H4 (cell line): ENCODE measurements at regions not wholly inside any gene's neighbourhood (a gene's known extent, or its start where the extent isn't known, plus 50 kb on each side); places are given as distances from the start of the nearest gene placed in this dataset.
"Not testable (repeated sequence)": the region's sequence is repeated elsewhere in the genome, so short reads cannot be mapped to it uniquely, and the experiment has no call there.

Source experiments
- DNase-seq: peaks from one replicate; pipeline ENCODE4 v3.0.0-alpha.2; 2015; ENCODE audit warnings: low spot score

DNA sequence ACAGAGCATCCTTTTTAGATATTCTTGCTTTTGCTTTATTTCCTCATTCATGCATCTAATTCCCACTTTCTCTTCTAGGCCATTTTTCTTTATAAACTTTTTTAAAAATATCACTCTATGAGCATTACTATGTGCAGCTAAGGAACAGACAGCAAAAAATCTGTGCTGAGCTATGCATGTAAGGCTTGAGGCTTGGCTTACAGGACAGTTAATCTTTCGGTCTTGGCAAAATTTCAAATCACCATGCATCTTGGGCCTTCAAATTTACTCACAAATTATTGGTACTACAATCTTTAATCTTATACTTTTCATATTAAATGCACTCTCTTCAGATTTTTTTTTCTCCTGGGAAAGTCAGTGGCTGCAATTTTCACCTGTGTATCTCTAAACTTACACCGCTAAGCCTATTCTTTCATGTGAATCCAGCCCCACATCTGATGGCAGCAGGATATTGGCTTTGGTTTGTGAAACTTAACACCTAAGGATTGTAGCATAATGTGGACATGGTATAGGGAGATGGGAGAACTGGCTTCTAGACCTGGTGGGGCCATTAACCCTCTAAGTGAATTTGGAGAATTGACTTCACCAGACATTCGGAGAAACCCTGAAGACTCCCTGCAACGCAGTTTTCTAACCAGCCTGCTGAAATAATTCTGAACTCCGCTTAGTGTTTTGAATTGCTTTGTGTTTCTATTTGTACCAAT lies 278.3 kb downstream of the SPRY1 start:
- no peak for DNase-seq

DNA sequence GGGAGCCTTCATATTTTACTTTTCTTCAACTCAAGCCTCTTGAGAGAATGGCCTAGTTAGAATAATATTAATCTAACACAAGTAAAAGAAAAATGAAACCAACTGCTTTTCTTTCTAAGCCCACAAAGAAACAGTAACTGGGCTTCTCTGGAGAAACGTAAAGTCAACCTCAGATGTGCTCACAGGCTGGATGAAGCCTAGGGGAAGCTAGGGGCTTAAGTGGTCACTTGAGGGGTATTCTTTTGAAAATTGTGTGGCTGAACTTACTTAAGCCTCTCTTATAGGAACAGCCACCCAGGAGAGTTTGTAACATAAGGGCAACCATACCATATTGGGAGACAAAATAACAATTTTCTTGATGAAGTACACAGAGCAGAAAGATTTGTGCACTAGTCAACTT lies 279.0 kb downstream of the SPRY1 start:
- DNase-seq = no peak

DNA sequence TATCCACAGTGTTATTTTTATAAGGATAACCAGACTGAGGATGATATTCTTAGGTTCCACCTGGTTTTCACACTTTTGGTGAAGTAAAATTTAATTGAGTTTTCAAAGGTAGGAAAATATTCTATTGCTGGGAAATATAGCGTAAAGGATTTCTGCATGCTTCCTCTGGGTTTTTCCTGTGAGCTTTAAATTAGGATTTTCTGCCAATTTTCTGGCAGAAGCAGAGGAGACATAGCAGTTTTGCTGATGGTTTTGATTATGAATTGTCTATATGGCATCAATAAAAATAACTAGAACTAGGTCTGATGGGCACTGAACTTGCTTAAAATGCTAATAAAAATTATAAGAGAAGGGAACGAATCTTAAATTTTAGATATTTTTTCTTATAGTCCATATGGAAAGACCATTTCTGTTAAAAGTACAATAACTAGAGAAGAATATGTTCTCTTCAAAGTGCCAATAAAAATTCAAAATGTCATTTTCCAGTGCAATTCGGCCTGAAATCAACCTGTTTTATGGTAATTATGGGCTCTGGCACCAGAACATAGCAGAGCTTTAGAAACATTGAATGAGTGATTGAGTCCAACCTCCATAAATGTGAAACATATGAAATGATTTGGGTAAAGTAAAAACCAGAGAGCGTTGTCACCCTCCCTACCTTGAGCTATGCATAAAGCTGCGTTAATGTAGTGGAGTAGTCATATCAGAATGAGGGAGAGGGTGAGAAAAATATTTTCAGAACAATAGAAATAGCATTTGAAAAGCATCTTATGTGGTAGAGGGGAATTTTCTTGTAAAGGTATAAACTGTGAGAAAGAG lies 279.7 kb downstream of the SPRY1 start:
- no peak for DNase-seq

DNA sequence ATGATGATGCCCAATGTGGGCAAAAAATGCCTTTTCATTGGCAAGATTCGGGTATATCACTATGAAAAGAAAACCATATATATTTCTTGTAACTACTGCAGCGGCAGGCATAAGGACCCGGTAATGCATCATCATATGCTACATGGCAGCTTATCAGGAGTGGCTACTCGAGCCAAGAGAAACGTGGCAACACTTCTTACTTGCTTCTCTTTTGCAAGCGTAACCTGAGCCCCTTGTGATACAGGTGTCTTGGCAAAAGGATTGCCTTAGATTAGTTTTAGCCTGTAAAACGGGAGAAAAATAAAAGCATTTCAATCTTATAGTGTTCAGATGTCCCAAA lies 280.3 kb downstream of the SPRY1 start:
- DNase-seq = no peak

DNA sequence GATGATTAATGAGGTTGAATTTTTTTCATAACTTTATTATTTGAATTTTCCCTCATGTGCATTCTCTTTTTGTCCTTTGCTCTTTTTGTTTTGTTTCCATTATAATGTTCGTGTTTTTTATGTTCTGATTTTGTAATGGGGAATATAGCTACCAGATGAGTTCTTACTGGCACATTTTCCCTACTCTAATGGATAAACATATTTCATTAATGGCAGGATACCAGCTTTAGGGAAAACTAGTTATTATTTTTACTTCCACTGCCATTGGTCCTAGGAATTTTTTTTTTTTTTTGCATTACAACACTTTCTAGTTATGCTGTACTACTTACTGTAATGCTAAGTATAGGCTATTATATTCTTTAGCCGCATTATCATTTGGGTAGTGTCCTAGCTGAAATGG lies 286.3 kb downstream of the SPRY1 start:
- no peak for DNase-seq

DNA sequence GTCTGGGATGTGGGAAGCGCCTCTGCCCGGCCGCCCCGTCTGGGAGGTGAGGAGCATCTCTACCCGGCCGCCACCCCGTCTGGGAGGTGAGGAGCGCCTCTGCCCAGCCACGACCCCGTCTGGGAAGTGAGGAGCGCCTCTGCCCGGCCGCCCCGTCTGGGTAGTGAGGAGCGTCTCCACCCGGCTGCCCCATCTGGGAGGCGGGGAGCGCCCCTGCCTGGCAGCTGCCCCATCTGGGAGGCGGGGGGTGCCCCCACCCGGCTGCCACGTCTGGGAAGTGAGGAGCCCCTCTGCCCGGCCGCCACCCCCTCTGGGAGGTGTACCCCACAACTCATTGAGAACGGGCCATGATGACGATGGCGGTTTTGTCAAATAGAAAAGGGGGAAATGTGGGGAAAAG lies 288.3 kb downstream of the SPRY1 start:
- DNase-seq = not testable (repeated sequence)

DNA sequence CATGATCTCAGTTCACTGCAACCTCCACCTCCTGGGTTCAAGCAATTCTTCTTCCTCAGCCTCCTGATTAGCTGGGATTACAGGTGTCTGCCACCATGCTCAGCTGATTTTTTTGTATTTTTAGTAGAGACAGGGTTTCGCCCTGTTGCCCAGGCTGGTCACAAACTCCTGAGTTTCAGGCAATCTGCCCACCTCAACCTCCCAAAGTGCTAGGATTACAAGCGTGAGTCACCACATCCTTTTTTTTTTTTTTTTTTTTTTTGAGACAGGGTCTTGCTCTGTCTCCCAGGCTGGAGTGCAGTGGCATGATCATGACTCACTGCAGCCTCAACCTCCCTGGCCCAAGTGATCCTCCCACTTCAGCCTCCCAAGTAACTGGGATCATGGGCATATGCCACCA lies 298.9 kb downstream of the SPRY1 start:
- not testable (repeated sequence) for DNase-seq

DNA sequence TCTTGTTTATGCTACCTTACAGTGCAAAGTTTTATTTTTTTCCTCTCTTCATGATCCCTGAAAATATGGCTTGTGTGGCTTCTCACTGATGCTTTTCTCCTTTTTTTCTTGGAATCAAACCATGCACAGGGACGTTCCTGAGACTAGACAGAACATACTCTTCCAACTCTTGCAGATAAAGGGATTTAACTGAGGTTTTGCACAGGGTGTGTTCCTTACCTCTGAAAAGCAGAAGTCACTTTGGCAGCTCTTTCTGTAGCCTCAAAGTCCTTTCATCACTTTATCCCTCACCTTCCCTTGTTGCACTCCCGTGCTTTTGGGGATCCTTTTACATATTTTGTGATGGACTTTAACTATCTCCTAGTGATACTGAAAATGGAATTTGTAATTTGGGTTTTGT lies 300.1 kb downstream of the SPRY1 start:
- DNase-seq = no peak

DNA sequence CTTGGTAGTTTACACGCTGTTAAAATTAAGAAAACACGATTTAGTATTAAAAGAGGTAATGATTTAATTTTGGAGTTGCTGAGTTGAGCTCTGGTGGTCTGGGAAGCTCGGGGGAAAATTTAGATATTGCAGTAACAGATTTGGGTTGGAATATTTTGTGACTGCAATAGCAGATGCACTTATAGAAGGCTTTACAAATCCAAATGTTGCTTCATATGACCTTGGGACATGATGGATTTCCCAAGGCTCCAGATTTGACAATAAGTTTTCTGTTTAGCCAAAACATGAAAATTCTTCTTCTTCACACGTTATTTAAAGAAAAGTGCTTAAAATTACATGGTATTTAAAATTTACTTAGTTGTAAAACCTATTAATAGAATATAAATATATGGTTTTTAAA lies 302.0 kb downstream of the SPRY1 start:
- DNase-seq = no peak

DNA sequence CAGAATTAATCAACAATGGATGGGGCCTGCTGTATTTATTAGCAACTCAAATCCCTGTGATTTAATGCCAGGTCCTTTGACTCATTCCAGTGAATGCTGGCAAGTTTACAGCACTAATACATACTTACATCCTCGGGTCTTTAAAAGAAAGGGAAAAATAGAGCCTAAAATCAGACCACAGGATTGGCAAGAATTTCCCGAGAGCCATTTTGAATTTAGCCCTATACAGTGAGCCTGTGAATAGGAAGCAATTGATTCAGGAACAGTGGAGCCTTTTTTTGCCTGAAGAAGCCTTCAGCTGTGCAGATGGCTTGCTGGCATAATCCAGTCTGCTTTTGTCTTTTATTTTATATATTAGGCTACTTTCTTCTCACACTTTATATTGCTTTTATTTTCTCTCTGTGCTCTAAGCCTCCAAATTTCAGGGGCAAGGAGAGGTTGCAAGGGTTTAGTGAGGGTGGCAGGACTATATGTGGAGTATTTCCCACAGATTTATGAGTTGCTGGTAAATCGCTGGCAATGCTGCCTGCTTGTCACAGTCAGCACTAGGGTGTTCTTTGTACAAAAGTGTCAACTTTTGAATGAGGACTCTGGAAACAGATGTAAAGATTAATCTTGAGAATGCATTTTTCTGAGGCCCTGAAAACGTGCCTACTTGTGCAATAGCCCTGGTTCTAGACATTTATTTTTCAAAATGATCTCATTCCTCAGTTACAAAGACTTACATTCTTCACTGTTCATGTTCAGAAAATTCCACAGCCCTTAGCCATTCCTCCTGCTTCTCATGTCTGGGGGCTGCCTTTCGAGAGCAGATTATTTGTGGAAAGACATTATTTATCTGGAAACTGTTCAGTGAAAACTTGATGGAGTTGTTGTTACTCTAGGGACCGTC lies 303.5 kb downstream of the SPRY1 start:
- DNase-seq = peak; percentile 57

DNA sequence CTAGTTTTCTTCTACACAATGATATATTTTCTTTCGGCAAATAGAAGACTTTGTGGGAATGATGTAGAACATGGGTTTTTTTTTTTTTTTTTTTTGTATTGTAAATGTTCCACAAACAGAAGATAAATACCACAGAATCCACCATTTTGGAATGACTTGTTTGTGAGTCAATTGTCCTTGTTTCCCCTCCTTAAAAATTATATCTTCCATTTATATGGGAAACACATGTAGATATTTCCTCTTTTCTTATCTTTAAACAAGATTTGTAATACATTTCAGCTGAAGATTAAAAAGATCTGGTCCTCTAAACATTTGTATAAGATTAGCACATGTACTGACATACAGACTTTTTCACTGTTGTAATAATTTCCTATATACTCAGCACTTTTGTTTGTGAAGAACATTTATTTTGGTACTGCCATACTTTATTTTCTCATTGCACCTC lies 304.6 kb downstream of the SPRY1 start:
- no peak for DNase-seq

DNA sequence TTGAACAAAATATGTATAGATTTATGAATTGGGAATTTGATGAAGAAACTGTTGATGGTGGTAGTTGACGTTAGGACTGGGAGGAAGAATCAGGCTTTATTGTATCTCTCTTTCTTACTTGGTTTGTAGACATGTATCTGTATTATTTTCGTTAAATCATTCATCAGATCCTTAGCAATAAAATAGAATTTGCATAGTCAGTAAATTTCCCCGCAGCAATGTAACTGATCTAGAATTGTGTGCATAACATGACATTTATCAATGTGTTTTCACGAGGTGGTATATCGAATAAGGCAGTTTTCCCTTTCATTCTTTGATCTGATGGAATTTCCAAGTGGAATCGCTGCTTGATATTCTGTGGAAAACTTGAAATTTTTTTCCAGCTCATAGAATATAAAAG lies 308.8 kb downstream of the SPRY1 start:
- DNase-seq = no peak

DNA sequence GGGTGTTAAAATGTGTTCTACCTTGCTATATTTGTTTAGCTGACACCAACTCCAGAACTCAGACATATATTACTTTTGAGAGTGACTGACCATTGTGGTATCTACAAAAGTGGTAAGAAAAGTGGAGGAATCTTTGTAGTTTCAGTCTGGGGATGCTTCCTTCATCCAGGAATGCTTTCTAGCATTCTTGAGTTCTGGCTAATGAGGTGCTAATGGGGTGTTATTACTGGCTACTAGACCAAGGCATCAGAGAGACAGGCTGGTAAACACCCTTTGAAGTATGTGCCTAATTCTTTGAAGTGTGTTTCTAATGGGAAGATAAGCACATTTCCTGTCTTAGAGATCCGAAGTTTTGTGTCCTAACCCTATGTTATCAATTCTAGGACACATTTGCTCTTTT lies 310.4 kb downstream of the SPRY1 start:
- DNase-seq = no peak

DNA sequence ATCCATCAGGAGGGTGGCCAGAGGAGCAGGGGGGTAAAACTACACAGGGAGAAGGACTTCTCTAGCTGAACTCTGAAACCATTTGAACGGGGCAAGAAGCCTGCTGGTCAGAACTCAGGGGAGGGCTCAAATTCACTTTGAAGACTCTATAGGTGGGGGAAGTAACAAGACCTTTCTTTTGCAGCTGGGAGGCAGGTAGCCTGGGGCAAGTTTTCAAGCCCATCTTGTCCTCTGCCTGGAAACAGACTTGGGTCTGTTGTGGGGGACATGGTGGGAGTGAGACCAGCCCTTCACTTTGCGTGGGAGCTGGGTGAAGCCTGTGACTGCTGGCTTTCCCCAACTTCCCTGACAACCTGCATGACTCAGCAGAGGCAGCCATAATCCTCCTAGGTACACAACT lies 312.3 kb downstream of the SPRY1 start:
- no peak for DNase-seq

DNA sequence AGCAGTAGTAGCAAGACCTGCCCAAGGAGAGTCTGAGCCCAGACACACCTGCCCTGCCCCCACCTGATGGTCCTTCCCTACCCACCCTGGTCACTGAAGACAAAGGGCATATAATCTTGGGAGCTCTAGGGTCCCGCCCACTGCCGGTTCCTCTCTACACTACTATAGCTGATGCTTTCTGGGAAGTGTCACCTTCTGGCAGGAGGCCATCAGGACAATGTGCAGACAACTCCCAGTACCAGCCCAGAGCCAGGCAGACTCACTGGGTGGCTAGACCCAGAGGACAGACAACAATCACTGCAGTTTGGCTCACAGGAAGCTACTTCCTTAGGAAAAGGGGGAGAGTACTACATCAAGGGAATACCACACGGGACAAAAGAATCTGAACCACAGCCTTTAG lies 312.7 kb downstream of the SPRY1 start:
- peak; percentile 5 for DNase-seq

DNA sequence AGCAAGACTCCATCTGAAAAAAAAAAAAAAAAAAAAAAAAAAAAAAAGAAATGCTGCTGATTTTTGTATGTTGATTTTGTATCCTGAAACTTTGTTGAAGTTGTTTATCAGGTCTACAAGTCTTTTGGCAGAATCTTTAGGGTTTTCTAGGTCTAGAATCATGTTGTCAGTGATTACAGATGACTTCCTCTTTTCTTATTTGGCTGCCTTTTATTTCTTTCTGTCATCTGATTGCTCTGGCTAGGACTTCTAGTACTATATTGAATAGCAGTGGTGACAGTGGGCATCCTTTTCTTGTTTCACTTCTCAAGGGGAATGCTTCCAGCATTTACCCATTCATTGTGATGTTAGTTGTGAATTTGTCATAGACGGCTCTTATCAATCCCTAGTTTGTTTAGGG lies 334.4 kb downstream of the SPRY1 start:
- no peak for DNase-seq

DNA sequence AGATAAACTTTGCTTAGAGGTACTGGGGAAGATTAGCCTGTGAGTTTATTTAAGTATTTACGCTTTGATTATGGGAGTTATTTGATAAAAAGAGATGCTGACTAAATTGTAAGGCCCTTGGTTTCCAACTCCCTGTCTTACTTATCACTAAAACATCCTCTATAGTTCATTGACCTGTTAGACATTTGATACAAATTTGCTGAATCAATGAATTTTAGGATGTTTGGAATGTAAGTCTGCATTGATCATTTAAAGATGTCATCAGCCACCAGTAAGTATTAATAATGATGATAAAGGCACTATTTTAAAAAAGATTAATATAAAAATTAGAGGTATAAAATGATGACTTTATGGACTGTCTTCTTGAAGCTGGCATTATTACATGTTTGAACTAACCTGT lies 340.6 kb downstream of the SPRY1 start:
- DNase-seq = no peak

DNA sequence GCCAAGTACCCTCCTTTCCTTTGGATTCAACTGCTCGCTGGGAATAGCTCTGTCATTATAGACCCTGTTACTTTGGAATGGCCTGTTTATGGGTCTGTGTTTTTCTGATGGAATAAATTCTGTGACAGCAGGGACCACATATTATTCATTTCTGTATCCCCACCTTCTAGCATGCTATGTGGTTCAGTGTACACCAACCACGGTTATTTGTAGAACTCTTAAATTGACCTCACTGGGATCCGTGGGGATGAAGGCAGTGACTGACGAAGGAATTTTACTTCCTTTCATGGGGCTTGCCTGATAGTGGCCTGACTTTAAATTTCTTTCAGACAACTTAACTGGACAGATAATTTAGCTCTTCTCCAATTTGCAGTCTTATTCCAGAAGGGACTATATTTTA lies 343.2 kb downstream of the SPRY1 start:
- DNase-seq = no peak

DNA sequence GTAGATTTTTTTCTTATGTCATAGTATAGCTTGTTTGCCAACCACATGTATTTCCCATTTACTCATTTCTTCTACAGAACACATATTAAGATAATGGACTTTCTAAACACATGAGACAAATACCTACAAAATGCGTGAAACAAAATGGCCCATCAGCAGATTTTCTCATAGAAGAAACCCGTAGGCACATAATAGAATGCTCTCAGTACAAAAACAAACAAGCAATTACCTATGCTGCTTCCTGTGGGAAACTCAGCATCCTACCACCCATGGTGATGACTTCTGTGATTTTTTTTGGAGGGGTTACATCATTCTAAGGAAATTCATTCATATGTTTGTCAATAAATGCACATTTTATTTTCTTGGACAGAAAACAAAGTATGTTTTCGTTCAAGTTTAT lies 343.6 kb downstream of the SPRY1 start:
- DNase-seq = peak; percentile 47

DNA sequence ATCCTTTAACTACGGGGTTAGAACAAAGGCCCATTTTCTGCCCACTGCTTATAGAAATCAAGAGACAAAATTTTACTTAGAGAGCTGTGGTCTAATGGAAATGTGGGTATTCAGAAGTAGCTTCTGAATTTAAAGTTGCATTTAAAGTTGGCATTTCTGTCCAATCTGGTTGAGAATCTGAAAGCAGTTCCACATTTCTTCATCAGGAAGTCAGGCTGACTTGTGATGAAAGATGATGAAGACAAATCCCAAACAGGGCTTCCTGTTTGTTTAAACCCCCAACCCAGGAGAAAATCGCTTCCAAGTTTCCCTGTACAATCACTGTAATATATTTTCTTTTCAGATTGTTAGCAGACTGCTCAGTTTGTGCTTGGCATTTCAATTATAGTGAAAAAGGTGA lies 345.3 kb downstream of the SPRY1 start:
- no peak for DNase-seq

DNA sequence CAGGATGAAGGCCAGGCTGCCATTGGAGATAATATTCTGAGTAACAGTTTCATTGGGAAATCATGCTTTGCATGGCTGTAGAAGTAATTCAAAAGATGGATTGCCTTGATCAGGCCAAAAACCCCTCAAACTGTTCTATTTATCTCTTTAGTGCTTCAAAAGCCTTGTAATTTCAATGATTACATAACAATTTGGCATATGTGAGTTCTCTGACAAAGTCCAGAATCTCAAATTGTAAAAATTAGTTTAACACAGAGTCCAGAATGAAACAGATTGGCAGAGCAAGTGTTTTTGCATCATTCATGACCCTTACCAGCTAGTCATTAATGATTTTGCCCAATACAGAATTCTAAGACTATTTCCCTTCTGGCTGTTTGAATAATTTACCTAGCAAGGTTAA lies 347.3 kb downstream of the SPRY1 start:
- DNase-seq = no peak

DNA sequence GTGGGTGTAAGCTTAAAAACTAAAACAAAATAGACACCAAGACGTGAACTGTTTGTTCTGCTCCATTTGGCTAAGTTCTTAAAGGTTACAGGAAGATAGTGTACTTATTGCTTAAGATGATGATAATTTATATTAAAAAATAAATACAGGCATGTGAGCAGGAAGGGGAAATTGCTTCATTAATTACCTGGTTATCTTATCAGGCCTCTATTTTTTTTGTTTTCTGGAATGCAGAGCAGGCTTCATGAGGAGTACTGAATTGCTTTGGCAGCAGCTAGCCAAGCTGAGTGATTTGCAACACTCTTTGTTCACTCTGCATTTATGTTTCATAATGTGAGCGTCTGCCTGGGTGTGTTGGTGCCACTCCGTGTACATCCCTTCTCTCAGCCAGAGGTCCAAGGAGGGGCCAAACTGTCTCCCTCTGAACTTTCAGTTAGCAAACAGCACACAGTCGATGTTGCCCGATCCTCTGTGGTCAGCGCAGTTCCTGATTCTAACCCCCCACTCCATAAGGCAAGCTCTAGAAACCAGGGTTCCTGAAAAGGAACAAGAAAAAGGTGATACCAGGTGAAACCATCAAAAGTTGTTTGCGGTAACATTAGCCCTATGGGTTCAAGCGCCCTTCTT lies 348.2 kb downstream of the SPRY1 start:
- DNase-seq = no peak
